ENCODE measurements at regions not wholly inside any gene's neighbourhood (a gene's known extent, or its start where the extent isn't known, plus 50 kb on each side); places are given as distances from the start of the nearest gene placed in this dataset.
"Not testable (repeated sequence)": the region's sequence is repeated elsewhere in the genome, so short reads cannot be mapped to it uniquely, and the experiment has no call there.

DNA sequence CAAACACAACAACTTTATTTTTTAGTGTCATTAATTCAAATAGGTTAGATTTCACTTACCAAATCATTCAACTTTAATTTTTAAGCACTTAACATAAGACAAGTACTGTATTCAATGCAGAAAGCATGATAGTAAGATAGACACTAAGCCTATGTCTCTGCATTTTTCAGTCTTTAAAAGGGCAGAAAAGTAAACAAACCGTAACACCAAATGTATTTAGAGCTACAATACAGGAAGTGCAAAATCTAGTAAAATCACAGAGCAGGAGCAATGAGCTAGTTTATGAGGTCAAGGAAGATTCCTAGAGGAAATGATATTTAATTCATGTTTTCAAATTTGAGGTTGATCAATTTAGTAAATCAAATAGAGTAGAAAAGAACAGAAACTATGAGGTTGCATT, 68.0 kb upstream of the KLF8 start:
- H3K9ac ChIP-seq (ENCODE audit: low read length); H3K27ac ChIP-seq (ENCODE audit: low read length); H3K27me3 ChIP-seq (ENCODE audit: control insufficient read depth, insufficient read depth, low read length): not testable (repeated sequence)

More for the DNA sequence above, 68.0 kb upstream of the KLF8 start:
- H3K9me3 ChIP-seq (ENCODE audit: control insufficient read depth, low read depth, low read length): peaks cover 18% of the 10 kb centered on the region
- H3K36me3 ChIP-seq (ENCODE audit: control insufficient read depth, low read depth, low read length); H3K4me1 ChIP-seq (ENCODE audit: control insufficient read depth, low read depth, low read length); H3K4me3 ChIP-seq (ENCODE audit: low read length): not testable (repeated sequence)

Data from iPS-18a (cell line).